ENCODE measurements at regions not wholly inside any gene's neighbourhood (a gene's known extent, or its start where the extent isn't known, plus 50 kb on each side); places are given as distances from the start of the nearest gene placed in this dataset.

GRCh38 chr5:97750576-97750975, 567.5 kb upstream of the RIOK2 start:
- DNase-seq (no peak), ATAC-seq (no peak)
- intact Hi-C loops (cut with DNase I, micrococcal nuclease), result no loop called here

GRCh38 chr5:97751540-97751939, 568.5 kb upstream of the RIOK2 start:
- DNase-seq (no peak), ATAC-seq (no peak)
- intact Hi-C loops (cut with DNase I, micrococcal nuclease), result no loop called here

GRCh38 chr5:97752871-97753270, 569.8 kb upstream of the RIOK2 start:
- ATAC-seq (no peak), DNase-seq (no peak)

GRCh38 chr5:97762483-97762882, 579.4 kb upstream of the RIOK2 start:
- intact Hi-C loops (cut with DNase I, micrococcal nuclease), result no loop called here
- DNase-seq, result no peak
- ATAC-seq, result peak; percentile 92

More at GRCh38 chr5:97752871-97753270, 569.8 kb upstream of the RIOK2 start:
- intact Hi-C loops (cut with DNase I, micrococcal nuclease), result no loop called here

- no peak for DNase-seq
- intact Hi-C loops (cut with DNase I, micrococcal nuclease), result no loop called here
- no peak for ATAC-seq
Measured at GRCh38 chr5:97764700-97765099, 581.7 kb upstream of the RIOK2 start.

GRCh38 chr5:97778451-97778850, 595.4 kb upstream of the RIOK2 start:
- no peak for DNase-seq
- intact Hi-C loops (cut with DNase I, micrococcal nuclease), result no loop called here
- ATAC-seq, result no peak

- no peak for DNase-seq
- no peak for ATAC-seq
- intact Hi-C loops (cut with DNase I, micrococcal nuclease), result no loop called here
Measured at GRCh38 chr5:97788369-97788768, 605.3 kb upstream of the RIOK2 start.

- ATAC-seq (no peak), DNase-seq (no peak)
- intact Hi-C loops (cut with DNase I, micrococcal nuclease), result no loop called here
Measured at GRCh38 chr5:97797994-97798451, 615.0 kb upstream of the RIOK2 start.

GRCh38 chr5:97801461-97801860, 618.4 kb upstream of the RIOK2 start:
- DNase-seq (no peak), ATAC-seq (no peak)
- intact Hi-C loops (cut with DNase I, micrococcal nuclease), result no loop called here

GRCh38 chr5:97820138-97820537, 637.1 kb upstream of the RIOK2 start:
- intact Hi-C loops (cut with DNase I, micrococcal nuclease), result no loop called here
- DNase-seq, result no peak
- ATAC-seq, result no peak

GRCh38 chr5:97832645-97833296, 649.7 kb upstream of the RIOK2 start:
- ATAC-seq (peak; percentile 84), DNase-seq (peak in 1 of 2 donors; percentile 11)
- intact Hi-C loops (cut with DNase I, micrococcal nuclease), result no loop called here

GRCh38 chr5:97834561-97834960, 651.5 kb upstream of the RIOK2 start:
- DNase-seq (no peak), ATAC-seq (no peak)
- intact Hi-C loops (cut with DNase I, micrococcal nuclease), result no loop called here

GRCh38 chr5:97835112-97835511, 652.1 kb upstream of the RIOK2 start:
- intact Hi-C loops (cut with DNase I, micrococcal nuclease), result no loop called here
- DNase-seq (no peak), ATAC-seq (no peak)

- DNase-seq, result no peak
- intact Hi-C loops (cut with DNase I, micrococcal nuclease), result no loop called here
- no peak for ATAC-seq
Measured at GRCh38 chr5:97836816-97837215, 653.8 kb upstream of the RIOK2 start.

- intact Hi-C loops (cut with DNase I, micrococcal nuclease), result no loop called here
- ATAC-seq (no peak), DNase-seq (no peak)
Measured at GRCh38 chr5:97838214-97838613, 655.2 kb upstream of the RIOK2 start.

- ATAC-seq (no peak), DNase-seq (no peak)
Measured at GRCh38 chr5:97839341-97840086, 656.5 kb upstream of the RIOK2 start.

GRCh38 chr5:97840643-97841042, 657.6 kb upstream of the RIOK2 start:
- ATAC-seq (no peak), DNase-seq (no peak)
- intact Hi-C loops (cut with DNase I, micrococcal nuclease), result no loop called here

More at GRCh38 chr5:97839341-97840086, 656.5 kb upstream of the RIOK2 start:
- intact Hi-C loops (cut with DNase I, micrococcal nuclease), result no loop called here

GRCh38 chr5:97842687-97843086, 659.6 kb upstream of the RIOK2 start:
- DNase-seq (no peak), ATAC-seq (no peak)
- intact Hi-C loops (cut with DNase I, micrococcal nuclease), result no loop called here

GRCh38 chr5:97844797-97845196, 661.8 kb upstream of the RIOK2 start:
- ATAC-seq, result no peak
- intact Hi-C loops (cut with DNase I, micrococcal nuclease), result no loop called here
- DNase-seq, result no peak

GRCh38 chr5:97846643-97847042, 663.6 kb upstream of the RIOK2 start:
- intact Hi-C loops (cut with DNase I, micrococcal nuclease), result no loop called here
- ATAC-seq (no peak), DNase-seq (no peak)

Measured in left colon (tissue), 2 donors.